LoVo (cell line): ENCODE measurements at regions not wholly inside any gene's neighbourhood (a gene's known extent, or its start where the extent isn't known, plus 50 kb on each side); places are given as distances from the start of the nearest gene placed in this dataset.
"Not testable (repeated sequence)": the region's sequence is repeated elsewhere in the genome, so short reads cannot be mapped to it uniquely, and the experiment has no call there.

Experiments
- DNase-seq: peaks from one replicate; pipeline ENCODE4 v3.0.0-alpha.2; 2016; ENCODE audit warnings: low spot score

- no peak for DNase-seq
These were observed 391.6 kb downstream of the DMRTA1 start for GRCh38 chr9:22838266-22838665.

GRCh38 chr9:22840641-22841040 lies 394.0 kb downstream of the DMRTA1 start:
- DNase-seq: no peak

- not testable (repeated sequence) for DNase-seq
These were observed 398.6 kb downstream of the DMRTA1 start for GRCh38 chr9:22845243-22845642.

GRCh38 chr9:22855980-22856379 lies 409.4 kb downstream of the DMRTA1 start:
- DNase-seq: no peak

GRCh38 chr9:22857316-22857715 lies 410.7 kb downstream of the DMRTA1 start:
- DNase-seq: no peak

- no peak for DNase-seq
These were observed 416.5 kb downstream of the DMRTA1 start for GRCh38 chr9:22863106-22863505.

- no peak for DNase-seq
These were observed 417.1 kb downstream of the DMRTA1 start for GRCh38 chr9:22863736-22864135.

- DNase-seq: no peak
These were observed 446.7 kb downstream of the DMRTA1 start for GRCh38 chr9:22893196-22893843.

DNA sequence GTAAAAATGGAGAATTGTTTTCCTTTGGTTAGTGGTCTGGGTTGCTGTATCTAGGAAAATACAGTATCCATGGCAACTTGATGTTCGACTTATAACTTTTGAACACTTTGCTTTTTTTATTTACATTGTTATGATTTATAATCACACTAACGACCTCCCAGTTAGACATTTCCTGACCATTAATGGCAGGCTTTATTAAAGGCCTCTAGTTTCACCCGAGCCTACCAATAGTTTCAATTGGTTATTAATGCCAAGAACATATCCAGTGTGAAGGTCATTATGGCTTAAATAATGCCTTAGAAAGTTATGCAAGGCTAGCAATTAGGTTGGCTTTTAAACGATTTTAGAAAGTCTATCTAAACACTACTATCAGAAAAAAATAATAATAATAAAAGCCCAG lies 452.0 kb downstream of the DMRTA1 start:
- DNase-seq: no peak

DNA sequence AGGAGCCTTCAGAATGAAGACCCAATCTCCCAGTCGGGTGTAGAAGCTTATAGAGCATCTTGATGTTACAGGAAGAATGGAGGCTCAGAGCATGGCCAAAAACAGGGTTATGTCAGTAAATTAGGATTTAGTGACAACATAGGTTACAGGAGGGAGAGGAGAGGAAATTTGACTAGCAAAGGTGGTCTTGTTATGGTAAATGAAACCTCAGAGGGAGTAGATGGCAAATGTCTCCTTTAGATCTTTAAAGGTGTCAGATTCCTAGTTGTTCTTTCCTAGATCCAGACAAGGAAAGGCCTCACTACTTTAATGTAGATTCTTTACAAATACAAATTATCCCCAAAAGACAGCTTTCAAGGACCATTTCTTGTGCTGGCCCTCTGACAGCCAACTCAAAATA lies 465.0 kb downstream of the DMRTA1 start:
- no peak for DNase-seq

GRCh38 chr9:22913026-22913425 lies 466.4 kb downstream of the DMRTA1 start:
- no peak for DNase-seq

GRCh38 chr9:22913518-22913917 lies 466.9 kb downstream of the DMRTA1 start:
- no peak for DNase-seq

- DNase-seq: no peak
These were observed 469.5 kb downstream of the DMRTA1 start for GRCh38 chr9:22916148-22916547.

GRCh38 chr9:22919423-22919822 lies 472.8 kb downstream of the DMRTA1 start:
- no peak for DNase-seq

- DNase-seq: no peak
These were observed 475.1 kb downstream of the DMRTA1 start for GRCh38 chr9:22921742-22922141.

- DNase-seq: no peak
These were observed 475.6 kb downstream of the DMRTA1 start for GRCh38 chr9:22922222-22922621.

- no peak for DNase-seq
These were observed 507.9 kb downstream of the DMRTA1 start for GRCh38 chr9:22954550-22954949.

DNA sequence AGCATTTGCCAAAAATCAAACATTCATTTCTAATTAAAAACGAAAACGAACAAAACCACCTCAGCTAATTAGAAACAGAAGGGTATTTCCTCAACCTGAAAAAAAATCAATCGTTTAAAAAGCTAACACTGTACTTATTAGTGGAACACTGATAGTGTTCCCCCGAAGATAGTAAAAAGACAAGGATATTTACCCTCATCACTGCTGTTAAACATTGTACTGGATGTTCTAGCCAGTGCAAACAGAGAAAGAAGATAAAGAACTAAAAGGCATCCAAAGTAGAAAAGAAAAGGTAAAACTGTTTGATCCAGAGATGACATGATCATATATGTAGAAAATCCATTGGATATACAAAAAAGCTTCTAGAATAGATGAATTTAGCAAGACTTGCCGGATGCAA lies 508.3 kb downstream of the DMRTA1 start:
- no peak for DNase-seq

DNA sequence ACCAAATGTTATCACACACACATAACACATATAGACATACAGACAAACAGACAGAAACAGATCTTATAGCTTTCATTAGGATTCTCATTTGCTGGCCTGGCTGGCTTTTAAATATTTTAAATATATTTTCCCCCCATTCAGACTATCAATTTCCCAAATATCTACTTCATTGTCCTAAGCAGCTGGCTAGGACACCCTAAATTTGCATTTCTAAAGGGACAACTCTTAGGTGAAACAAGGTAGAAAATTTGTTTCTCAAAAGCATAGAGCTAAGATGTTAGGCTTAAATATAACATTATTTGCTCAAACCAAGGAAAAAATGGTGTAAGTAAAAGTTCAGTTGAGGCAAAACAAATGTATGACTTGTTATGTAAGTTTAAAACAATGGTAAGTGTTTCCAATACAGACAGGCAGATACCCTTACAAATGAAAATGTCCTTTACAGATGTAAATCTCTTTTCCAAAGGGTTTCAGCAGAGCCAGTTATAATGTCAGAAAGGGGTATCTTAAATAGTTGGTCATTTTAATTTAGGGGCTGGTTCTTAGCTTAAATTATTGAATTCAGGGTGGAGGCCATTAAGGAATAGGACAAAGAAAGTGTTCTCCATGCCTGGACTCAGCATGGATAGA lies 522.8 kb downstream of the DMRTA1 start:
- no peak for DNase-seq

DNA sequence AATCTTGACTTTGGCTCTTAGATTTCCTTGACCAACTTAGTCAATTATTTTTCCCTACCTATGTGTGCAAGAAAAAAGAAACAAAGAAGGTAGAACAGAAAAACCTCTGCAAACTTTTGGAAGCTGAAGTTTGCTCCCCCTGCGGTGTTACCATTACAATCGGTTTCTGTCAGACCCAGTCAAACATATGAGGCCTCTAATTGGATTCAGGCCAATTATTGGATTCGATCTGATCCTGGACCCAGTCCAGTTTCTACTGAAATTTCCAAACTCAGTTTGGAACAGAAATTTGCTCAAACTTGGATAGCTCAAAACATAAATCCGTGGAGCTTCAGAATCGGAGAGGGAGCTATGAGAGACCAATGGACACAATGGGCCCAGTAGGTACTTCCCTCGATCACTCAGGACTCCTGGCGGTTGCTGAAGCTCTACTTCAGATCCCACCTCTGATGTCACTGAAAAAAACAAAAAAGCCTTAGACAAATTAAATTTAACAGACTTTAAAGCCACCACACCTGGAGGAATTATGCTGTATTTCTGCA lies 523.9 kb downstream of the DMRTA1 start:
- DNase-seq: no peak

GRCh38 chr9:22975951-22976350 lies 529.3 kb downstream of the DMRTA1 start:
- DNase-seq: no peak

GRCh38 chr9:22976454-22976853 lies 529.8 kb downstream of the DMRTA1 start:
- no peak for DNase-seq

GRCh38 chr9:22980429-22980828 lies 533.8 kb downstream of the DMRTA1 start:
- DNase-seq: not testable (repeated sequence)

DNA sequence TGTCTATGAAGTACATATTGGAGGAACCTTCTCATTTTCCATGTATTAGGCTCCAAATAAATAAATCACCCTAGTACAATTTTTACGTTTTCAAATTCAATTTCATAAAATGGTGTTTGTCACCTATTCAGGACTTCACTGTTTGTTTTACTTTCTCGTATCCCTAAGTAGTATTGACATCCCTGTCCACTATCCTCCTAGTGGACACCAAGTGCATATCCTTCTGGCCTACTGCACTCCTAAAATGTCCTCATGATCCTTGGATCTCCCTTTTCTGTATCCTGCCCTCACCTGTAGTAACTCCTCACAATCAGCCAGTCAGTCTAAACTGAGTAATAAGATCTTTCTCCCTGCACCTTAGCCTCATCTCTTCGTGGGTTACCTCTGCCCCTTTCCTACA lies 539.9 kb downstream of the DMRTA1 start:
- DNase-seq: no peak
